ENCODE measurements at regions not wholly inside any gene's neighbourhood (a gene's known extent, or its start where the extent isn't known, plus 50 kb on each side); places are given as distances from the start of the nearest gene placed in this dataset.

DNA sequence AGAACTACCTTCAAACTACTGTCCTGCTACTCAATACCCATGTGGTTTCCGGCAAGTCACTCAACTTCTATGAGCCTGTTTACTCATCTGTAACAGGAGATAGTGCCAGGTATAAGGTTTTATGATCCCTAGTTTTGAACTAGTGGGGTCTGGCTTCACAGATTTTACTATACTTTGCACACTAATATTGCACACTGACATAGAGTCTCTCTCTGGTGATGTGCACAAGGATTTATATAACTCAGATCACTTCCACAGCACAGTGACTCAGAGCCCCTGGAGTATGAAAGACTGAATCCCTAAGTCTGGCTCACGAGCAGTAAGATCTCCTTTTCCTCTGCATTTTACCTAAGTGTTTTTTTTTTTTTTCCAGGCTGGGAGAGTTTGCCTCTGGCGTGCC lies 69.7 kb upstream of the SLC38A2 start:
- TF ChIP-seq, protein P1, sequence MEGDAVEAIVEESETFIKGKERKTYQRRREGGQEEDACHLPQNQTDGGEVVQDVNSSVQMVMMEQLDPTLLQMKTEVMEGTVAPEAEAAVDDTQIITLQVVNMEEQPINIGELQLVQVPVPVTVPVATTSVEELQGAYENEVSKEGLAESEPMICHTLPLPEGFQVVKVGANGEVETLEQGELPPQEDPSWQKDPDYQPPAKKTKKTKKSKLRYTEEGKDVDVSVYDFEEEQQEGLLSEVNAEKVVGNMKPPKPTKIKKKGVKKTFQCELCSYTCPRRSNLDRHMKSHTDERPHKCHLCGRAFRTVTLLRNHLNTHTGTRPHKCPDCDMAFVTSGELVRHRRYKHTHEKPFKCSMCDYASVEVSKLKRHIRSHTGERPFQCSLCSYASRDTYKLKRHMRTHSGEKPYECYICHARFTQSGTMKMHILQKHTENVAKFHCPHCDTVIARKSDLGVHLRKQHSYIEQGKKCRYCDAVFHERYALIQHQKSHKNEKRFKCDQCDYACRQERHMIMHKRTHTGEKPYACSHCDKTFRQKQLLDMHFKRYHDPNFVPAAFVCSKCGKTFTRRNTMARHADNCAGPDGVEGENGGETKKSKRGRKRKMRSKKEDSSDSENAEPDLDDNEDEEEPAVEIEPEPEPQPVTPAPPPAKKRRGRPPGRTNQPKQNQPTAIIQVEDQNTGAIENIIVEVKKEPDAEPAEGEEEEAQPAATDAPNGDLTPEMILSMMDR (IDR thresholded peaks at IDR 0.05; ENCODE audit: poor library complexity, severe bottlenecking): no peak
- TF ChIP-seq, protein P2, sequence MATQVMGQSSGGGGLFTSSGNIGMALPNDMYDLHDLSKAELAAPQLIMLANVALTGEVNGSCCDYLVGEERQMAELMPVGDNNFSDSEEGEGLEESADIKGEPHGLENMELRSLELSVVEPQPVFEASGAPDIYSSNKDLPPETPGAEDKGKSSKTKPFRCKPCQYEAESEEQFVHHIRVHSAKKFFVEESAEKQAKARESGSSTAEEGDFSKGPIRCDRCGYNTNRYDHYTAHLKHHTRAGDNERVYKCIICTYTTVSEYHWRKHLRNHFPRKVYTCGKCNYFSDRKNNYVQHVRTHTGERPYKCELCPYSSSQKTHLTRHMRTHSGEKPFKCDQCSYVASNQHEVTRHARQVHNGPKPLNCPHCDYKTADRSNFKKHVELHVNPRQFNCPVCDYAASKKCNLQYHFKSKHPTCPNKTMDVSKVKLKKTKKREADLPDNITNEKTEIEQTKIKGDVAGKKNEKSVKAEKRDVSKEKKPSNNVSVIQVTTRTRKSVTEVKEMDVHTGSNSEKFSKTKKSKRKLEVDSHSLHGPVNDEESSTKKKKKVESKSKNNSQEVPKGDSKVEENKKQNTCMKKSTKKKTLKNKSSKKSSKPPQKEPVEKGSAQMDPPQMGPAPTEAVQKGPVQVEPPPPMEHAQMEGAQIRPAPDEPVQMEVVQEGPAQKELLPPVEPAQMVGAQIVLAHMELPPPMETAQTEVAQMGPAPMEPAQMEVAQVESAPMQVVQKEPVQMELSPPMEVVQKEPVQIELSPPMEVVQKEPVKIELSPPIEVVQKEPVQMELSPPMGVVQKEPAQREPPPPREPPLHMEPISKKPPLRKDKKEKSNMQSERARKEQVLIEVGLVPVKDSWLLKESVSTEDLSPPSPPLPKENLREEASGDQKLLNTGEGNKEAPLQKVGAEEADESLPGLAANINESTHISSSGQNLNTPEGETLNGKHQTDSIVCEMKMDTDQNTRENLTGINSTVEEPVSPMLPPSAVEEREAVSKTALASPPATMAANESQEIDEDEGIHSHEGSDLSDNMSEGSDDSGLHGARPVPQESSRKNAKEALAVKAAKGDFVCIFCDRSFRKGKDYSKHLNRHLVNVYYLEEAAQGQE (IDR thresholded peaks at IDR 0.05; ENCODE audit: borderline replicate concordance): no peak
- TF ChIP-seq MXI1 (conservative IDR thresholded peaks at IDR 0.05; ENCODE audit: poor library complexity, severe bottlenecking) (no peak), TAF1 (IDR thresholded peaks at IDR 0.05; ENCODE audit: low read depth) (no peak), RAD21 (conservative IDR thresholded peaks at IDR 0.05) (no peak), EP300 (conservative IDR thresholded peaks at IDR 0.05; ENCODE audit: poor library complexity, severe bottlenecking) (no peak), EZH2 (IDR thresholded peaks at IDR 0.05; ENCODE audit: borderline replicate concordance, insufficient read depth, low read length, poor library complexity, severe bottlenecking) (no peak), POLR2AphosphoS5 (IDR thresholded peaks at IDR 0.05) (no peak), SMC3 (conservative IDR thresholded peaks at IDR 0.05; ENCODE audit: poor library complexity) (no peak)
